ENCODE measurements at regions not wholly inside any gene's neighbourhood (a gene's known extent, or its start where the extent isn't known, plus 50 kb on each side); places are given as distances from the start of the nearest gene placed in this dataset.

GRCh38 chr11:128266893-128267292 is 320.5 kb downstream of the ETS1 start:
- Histone ChIP-seq H2AFZ (ENCODE audit: low read depth, low read length) (no peak overlapping the region), H3K27me3 (ENCODE audit: control insufficient read depth in 2 of 2, insufficient read depth in 2 of 2, low read length in 2 of 2) (no peaks in the 10 kb centered on the region), H4K20me1 (replicated peaks; ENCODE audit: control insufficient read depth, extremely low read depth, insufficient read depth, low read length) (no peaks in the 10 kb centered on the region), H3K9me3 (replicated peaks; ENCODE audit: control insufficient read depth, insufficient read depth, low read length) (no peaks in the 10 kb centered on the region), H3K27ac (ENCODE audit: insufficient read depth, low read depth, low read length) (no peak overlapping the region), H3K4me3 (replicated peaks in 1 of 3; ENCODE audit: insufficient read depth in 1 of 3, low read depth in 1 of 3, low read length in 3 of 3) (no peak overlapping the region), H3K79me2 (ENCODE audit: control insufficient read depth, insufficient read depth, low read length) (no peaks in the 10 kb centered on the region), H3K9me1 (replicated peaks; ENCODE audit: control insufficient read depth, extremely low read depth, insufficient read depth, low read length) (no peaks in the 10 kb centered on the region), H3K4me1 (ENCODE audit: control insufficient read depth, extremely low read depth, insufficient read depth, low read length) (no peaks in the 10 kb centered on the region), H3K36me3 (ENCODE audit: control insufficient read depth in 2 of 2, extremely low read depth in 1 of 2, insufficient read depth in 2 of 2, low read length in 2 of 2) (no peaks in the 10 kb centered on the region), H3K9ac (replicated peaks; ENCODE audit: extremely low read depth, insufficient read depth, low read length) (no peak overlapping the region), H3K4me2 (ENCODE audit: insufficient read depth, low read length) (no peak overlapping the region)
- BruUV-seq (replicated peaks): no TSS peak
- ChIA-PET POLR2A (no interaction called here), CTCF (interaction anchor here (1.3 kb wide), 1 partner anchor 14 kb away, joined by 3 read pairs; no protein-coding TSS in a partner anchor)
- intact Hi-C loops (cut with micrococcal nuclease) (no loop called here), dilution Hi-C loops (cut with MboI; ENCODE audit: extremely low pct_ligation_motif_present, low sequenced_read_pairs) (no loop called here)
- no peak for FAIRE-seq
- DNase-seq (ENCODE audit: low read depth, low spot score): no peak
- TF ChIP-seq FOS (IDR thresholded peaks at IDR 0.05; ENCODE audit: borderline replicate concordance, insufficient read depth, low read length) (no peak), JUN (IDR thresholded peaks at IDR 0.05; ENCODE audit: borderline replicate concordance, insufficient read depth, insufficient read length, low read depth) (no peak), MYC (IDR thresholded peaks at IDR 0.05; ENCODE audit: low read depth, low read length) (no peak), MAX (IDR thresholded peaks at IDR 0.05; ENCODE audit: insufficient read depth, insufficient read length) (no peak), GATA2 (IDR thresholded peaks at IDR 0.05; ENCODE audit: insufficient read depth, insufficient read length, low read depth, low read length) (no peak), EZH2 (IDR thresholded peaks at IDR 0.05; ENCODE audit: borderline replicate concordance, low read depth, low read length, severe bottlenecking) (no peak), POLR2A (IDR thresholded peaks at IDR 0.05; ENCODE audit: low read depth, low read length) (no peak), CTCF (IDR thresholded peaks at IDR 0.05; ENCODE audit: extremely low read depth in 1 of 2, insufficient read depth in 1 of 2, low read depth in 1 of 2, low read length in 2 of 2) (no peak), POLR2AphosphoS5 (IDR thresholded peaks at IDR 0.05; ENCODE audit: insufficient read depth, low read depth, low read length) (no peak)

All from endothelial cell of umbilical vein (primary cell).